Amniotic epithelial cell (primary cell): ENCODE measurements at regions not wholly inside any gene's neighbourhood (a gene's known extent, or its start where the extent isn't known, plus 50 kb on each side); places are given as distances from the start of the nearest gene placed in this dataset.

Source experiments
- DNase-seq: peaks from one replicate; pipeline ENCODE4 v3.0.0-alpha.2; 2010; ENCODE audit warnings: low read depth

DNA sequence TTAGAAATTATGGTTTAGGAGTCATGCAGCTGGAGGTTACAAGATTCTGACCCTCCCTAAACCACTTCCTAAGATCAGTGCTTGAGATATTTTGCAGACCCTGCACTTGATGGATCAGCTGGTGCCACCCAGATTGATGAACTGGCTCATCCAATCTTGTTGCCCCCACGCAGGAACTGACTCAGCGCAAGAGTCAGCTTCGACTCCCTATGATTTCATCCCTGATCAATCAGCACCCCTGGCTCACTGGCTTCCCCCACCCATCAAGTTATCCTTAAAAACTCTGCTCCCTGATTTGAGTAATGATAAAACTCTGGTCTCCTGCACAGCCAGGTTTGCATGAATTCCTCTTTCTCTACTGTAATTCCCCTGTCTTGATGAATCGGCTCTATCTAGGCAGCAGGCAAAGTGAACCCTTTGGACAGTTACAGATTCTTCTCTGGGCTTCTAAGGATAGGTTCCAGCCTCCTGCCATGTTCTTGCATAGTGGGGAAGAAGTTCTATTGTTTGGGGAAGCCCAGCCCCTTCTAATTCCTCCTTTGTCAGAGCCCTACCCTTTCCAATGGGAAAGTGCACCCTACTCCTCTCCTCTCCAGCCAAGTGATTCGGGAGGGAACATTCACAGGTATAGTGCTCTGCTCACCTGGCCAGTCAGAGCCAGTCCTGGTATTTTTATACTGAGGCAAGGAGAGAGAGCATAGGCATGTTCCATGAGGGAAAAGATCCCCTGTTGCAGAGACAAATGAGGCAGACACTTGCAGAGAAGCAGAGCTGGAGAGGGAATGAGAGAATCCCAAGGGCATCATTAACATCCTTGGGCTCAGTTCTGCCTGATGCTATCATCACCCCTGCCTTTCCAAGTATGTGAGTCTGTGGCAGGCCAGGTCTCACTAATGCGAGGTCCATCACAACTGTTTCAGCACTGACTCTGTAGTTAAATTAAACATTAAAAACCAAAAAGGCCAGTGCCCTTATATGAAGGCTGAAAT, 224.4 kb upstream of the GALNT17 start:
- no peak for DNase-seq

DNA sequence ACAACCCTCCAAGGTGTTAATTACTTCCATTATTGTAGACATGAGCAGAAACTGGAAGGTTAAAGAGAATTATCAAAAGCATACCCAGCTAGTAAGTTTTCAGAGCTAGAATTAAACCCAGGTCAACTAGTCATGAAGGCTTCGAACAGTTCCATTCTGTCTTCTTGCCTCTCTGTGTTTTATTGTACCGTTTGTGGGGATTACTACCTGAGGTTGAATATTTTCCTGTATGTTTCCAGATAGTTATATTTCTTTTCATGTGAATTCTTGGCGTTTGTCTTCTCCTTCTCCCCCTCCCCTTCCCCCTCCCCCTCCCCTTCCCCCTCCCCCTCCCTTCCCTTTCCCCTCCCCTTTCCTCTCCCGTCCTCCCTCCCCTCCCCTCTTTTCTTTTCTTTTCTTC, 218.0 kb upstream of the GALNT17 start:
- DNase-seq, result no peak

DNA sequence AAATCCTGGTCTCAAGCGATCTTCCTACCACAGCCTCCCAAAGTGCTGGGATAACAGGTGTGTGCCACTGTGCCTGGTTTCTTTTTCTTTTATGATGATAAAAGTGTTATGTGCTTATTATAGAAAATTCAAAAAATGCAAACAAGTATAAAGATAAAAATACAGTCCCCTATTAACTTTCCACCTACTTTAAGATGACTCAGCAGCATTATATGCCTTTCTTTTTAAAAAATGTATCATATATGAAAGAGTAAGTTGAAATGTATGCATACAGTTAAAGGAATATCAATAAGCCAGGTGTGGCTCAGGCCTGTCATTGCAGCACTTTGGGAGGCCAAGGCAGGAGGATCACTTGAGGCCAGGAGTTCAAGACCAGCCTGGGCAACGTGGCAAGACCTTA, 216.9 kb upstream of the GALNT17 start:
- no peak for DNase-seq

DNA sequence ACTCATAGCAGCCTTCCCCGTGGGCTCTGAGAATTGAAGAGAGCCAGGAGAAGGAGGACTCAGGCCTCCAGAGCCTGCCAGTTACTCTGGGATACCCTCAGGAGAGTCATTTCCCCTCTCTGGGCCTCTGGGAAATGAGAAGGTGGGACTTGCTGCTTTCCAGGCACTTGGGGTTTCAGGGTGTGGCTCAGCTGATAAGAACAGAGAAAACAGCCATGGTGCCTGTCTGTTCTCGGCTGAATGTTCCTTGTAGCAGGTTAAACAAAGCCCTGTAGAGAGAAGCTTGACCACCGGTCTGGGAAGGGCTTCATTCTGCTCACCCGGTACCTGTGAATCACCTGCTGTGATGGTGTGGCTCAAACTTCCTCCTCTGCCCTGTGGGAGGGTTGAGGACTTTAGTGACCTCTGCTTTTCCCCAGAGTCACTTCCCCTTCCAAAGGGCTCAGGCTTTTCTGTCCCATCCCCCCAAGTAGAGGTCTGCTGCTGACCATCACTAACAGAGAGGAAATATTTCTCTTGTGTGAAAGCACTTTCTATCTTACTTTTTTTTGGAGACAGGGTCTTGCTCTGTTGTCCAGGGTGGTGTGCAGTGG, 212.4 kb upstream of the GALNT17 start:
- DNase-seq, result no peak

DNA sequence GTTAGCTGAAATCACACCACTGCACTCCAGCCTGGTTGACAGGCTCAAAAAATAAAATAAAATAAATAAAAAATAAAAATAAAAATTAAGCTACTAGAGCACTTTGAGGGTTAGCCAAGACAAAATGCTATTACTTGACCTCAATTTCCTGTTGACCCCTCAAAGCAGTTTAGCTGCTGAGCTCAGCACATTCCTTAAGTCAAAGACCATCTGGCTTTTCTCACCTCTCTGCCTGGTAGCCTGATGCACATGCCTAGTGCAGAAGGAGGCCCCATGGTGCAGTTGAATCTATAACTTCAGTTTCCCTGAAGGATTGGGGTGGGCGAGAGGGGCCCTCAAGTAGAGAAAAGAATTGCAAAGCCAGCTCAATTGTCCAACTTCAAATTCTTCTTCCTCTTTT, 211.1 kb upstream of the GALNT17 start:
- no peak for DNase-seq

DNA sequence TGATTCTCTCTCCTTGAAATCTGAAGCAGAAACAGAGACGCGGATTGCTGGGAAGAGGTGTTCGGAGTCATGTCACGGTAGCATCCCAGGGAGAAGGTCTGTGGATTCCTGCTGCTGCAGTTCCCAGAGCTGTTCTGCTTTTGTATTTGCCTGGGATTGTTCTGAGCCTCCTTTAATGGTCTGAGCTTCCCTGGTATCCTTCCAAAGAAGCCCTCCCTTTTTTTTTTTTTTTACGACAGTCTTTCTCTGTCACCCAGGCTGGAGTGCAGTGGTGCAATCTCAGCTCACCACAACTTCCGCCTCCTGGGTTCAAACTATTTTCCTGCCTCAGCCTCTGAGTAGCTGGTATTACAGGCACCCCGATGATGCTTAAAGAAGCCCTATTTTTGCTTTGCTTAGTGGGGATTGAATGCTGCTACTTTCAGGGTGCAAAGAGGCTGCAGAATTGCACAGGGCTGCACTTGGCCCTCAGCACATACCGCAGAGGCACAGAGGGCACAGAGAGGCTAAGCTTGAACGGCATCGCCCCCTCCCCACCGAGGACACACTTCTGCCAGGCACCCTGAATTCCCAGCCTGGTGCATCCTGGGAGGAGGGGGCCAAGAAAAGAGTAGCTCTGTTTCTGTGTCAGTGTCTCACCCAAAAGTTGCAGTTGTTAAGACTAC, 208.6 kb upstream of the GALNT17 start:
- DNase-seq, result no peak

DNA sequence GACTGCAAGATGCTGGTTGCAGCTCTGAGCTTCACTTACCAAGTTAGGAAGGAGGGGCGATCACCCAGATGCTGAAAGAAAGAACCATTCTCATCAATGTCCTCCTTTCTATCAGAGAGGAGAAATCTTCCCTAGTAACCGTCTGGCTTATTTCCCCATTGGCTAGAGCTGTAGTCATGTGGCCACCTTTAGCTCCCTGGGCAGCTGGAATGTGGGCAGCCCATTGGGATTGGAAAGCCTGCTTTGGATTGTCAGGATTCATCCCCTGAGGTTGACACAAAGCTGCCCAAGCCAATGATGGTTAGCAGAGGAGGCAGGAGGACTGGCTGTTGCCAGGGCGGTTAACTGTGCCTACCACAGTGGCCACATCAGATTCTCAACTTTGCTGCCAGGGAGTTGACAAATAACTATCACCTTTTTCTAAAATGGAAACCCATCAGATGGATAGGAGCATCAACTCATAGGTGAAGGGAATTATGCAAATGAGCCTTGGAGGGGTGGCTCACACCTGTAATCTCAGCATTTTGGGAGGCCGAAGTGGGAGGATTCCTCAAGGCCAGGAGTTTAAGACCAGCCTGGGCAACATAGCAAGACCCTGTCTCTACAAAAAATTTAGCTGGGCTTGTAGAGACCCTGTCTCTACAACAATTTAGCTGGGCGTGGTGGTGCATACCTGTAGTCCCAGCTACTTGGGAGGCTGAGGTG, 206.4 kb upstream of the GALNT17 start:
- no peak for DNase-seq

GRCh38 chr7:70926666-70927065, 205.3 kb upstream of the GALNT17 start:
- no peak for DNase-seq

DNA sequence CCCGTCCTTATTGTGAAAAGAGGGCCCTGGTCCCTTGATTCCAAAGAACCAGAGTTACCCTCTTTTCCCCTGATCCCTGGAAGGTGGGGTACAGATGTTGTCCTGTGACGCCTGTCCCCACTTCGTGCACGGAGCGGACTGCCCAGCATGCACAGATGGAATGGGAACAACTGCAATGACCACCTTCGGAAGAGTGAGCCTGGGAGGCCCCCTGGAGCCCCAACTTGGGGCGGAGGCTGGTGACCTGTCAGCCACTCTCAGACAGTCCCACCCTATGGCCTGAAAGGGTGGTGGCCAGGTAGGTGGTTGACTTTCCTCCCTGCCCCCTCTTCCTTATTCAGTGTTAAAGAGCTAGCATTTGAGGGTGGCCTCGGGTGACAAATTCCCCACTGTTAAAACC, 196.6 kb upstream of the GALNT17 start:
- DNase-seq, result no peak

GRCh38 chr7:70935854-70936253, 196.1 kb upstream of the GALNT17 start:
- no peak for DNase-seq

DNA sequence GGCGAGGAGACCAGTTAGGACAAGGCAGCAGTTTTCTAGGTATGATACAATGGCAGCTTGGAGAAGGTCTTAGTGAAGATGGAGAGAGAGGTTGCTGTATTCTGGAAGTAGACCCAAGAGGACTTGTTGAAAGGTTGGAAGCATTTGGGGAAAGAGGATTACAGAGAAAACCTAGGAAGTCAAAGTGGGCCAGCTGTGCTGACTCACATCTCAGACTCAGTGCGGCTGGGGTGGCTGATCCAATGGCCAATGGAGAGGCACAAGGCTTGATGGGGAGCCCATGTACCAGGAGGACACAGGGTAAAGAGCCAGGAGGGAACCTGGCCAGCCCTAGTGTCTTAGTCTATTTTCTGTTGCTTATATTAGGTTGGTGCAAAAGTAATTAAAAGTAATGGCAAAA, 194.5 kb upstream of the GALNT17 start:
- no peak for DNase-seq

DNA sequence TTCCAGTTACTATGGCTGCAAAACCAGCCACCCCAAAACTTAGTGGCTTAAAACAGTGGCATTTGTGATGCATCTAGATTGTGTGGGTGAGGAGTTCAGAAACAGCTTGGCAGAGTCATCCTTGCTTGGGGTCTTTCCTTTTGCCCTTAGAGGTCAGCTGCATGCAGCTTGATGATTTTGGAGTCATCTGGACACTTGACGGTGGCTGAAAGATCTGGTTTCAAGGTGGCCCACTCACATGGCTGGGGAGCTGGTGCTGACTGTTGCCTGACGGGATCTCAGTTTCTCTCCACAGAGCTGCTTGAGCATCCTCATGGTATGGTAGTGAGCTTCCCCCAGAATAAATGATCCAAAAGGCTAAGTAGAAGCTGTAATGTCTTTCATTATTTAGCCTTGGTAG, 191.3 kb upstream of the GALNT17 start:
- DNase-seq, result no peak

GRCh38 chr7:70942791-70943190, 189.2 kb upstream of the GALNT17 start:
- no peak for DNase-seq

GRCh38 chr7:70944516-70944915, 187.4 kb upstream of the GALNT17 start:
- no peak for DNase-seq

DNA sequence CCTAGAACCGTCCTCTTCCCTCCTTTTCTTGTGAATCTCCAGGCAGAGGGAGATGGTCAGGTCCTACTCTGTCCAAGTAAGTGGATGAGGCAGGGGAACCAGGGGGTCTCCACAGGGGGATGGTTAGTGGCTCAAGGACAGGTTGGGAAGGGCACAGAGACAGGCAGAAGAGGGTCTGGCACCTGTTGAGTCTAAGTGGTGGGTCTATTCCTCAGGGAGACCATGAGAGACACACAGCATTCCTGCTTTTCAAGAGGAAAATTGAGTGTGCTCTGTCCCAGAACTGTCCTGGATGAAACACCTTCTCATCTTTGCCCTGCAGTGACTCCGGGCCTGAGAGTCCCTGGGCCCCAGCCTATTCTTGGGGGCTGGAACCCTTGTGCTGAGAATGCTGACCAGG, 184.8 kb upstream of the GALNT17 start:
- DNase-seq, result no peak

DNA sequence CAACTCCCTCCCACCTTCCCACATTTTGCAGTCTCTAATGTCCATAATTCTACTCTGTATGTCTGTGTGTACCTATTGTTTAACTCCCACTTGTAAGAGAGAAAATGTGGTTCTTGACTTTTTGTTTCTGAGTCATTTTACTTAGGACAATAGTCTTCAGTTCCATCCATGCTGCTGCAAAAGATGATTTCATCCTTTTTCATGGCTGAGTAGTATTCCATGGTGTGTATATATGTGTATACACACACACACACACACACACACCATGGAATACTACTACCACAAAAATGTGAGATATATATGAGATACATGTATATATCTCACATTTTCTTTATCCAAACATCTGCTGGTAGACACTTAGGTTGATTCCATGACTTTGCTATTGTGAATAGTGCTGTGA, 182.1 kb upstream of the GALNT17 start:
- DNase-seq, result no peak

GRCh38 chr7:70951271-70951962, 180.5 kb upstream of the GALNT17 start:
- no peak for DNase-seq

DNA sequence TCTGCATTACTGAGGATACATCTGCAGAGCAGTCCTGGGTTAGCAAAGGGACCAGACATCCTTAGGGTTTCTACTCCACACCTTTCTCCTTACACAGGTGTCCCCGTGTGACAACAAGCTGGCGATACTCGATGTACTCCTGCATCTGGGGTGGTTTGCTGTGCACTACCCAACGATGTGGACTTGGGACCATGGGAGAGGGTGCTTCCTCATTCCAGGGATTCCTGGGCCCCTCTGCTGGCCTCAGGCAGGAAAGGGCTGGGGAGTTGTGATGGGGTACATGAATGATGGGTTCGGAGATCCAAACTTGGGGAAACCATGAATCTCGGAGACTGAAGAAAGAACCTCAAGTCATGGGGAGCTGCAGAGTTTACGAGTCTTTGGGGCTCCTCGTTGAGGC, 179.6 kb upstream of the GALNT17 start:
- no peak for DNase-seq

DNA sequence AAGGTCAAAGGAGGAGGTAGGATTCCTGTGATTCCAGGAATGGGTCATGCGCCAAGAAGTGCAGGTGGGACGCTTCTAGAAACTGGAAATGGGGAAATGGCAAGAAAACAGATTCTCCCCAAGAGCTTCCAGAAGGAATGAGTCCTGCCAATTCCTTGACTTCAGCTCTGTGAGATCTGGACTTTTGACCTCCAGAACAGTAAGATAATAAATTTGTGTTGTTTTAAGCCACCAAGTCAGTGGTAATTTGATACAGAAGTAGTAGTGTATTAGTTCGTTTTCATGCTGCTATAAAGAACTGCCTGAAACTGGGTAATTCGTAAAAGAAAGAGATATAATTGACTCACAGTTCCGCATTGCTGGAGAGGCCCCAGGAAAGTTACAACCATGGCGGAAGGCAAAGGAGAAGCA, 178.6 kb upstream of the GALNT17 start:
- no peak for DNase-seq

GRCh38 chr7:70953796-70954195, 178.1 kb upstream of the GALNT17 start:
- no peak for DNase-seq

DNA sequence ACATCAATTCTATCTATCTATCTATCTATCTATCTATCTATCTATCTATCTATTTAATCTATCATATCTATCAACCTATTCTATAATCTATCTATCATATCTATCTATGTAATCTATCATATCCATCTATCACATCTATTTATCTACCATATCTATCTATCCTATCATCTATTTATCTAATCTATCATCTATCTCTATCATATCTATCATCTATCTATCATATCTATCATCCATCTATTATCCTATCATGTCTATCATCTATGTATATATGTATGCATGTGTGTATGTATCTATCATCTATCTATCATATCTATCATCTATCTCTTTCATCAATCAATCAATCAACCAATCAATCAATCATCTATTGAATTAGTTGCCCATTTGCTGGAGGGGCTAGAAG, 159.3 kb upstream of the GALNT17 start:
- no peak for DNase-seq

DNA sequence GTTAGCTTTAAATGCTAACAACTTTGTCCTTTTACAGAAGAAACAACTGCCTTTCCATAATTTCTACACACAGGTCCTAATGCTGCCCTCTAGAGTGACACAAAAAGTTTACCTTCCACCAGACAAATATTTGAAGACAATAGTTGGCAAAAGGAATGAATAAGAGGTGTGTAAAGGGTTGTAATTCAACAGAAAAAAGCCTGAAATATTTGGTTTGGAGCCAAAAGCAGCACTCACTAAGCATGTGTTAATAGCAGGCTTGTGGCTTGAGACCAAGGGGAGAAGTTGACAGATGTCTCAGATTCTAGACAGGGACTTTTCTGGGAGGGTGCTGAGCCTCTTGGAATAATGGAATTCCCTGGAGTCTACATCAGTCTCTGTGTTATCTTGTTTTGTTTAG, 156.2 kb upstream of the GALNT17 start:
- no peak for DNase-seq
